CD4-positive, alpha-beta T cell (primary cell): ENCODE measurements at regions not wholly inside any gene's neighbourhood (a gene's known extent, or its start where the extent isn't known, plus 50 kb on each side); places are given as distances from the start of the nearest gene placed in this dataset.

ENCODE experiments used
- ATAC-seq: fragments of 200-7000 bp; cut with Tn5 transposase; one replicate; pipeline ENCODE4 v1.10.0; 2022; ENCODE audit warnings: mild to moderate bottlenecking; ENCODE audit not compliant: poor library complexity
- CTCF ChIA-PET: fragments of 350-600 bp; sonication (Branson Sonifier 250); formaldehyde crosslinking; loops from one replicate; lab custom pipeline; 2021; ENCODE audit warnings: antibody characterized with exemption, inconsistent platforms; lab: Charles Lee
- POLR2A ChIA-PET: fragments of 350-600 bp; sonication (Branson Sonifier 250); formaldehyde crosslinking; loops from one replicate; lab custom pipeline; 2021; ENCODE audit warnings: antibody characterized with exemption, inconsistent platforms; lab: Charles Lee
- DNase-seq, 14 experiments: peaks; one replicate each; pipeline ENCODE4 v3.0.0-alpha.2; 2013 to 2020; ENCODE audit warnings: mixed read lengths in 2 of 14
- H3K27ac ChIP-seq, 2 donors: one replicate each; pipeline versions ENCODE4 v1.5.1 to v1.7.0; 2013; ENCODE audit warnings: low read length in 2 of 2, low read depth in 1 of 2, mild to moderate bottlenecking in 1 of 2
- H3K27me3 ChIP-seq, 2 experiments: 1 replicate in 1 of 2; 2 replicates in 1 of 2; pipeline versions ENCODE4 v1.6.1 to v1.7.0; 2013; ENCODE audit warnings: low read length in 2 of 2, control low read depth in 1 of 2, mild to moderate bottlenecking in 1 of 2, moderate library complexity in 1 of 2; ENCODE audit not compliant: insufficient read depth in 2 of 2, control insufficient read depth in 1 of 2
- H3K36me3 ChIP-seq: one replicate; pipeline ENCODE4 v1.6.1; 2013; ENCODE audit warnings: low read length, control low read depth; ENCODE audit not compliant: insufficient read depth
- H3K4me1 ChIP-seq: one replicate; pipeline ENCODE4 v1.6.1; 2013; ENCODE audit warnings: low read length, control low read depth; ENCODE audit not compliant: insufficient read depth
- H3K4me3 ChIP-seq: one replicate; pipeline ENCODE4 v1.5.1; 2013; ENCODE audit warnings: mild to moderate bottlenecking, low read length, moderate library complexity
- H3K9me3 ChIP-seq, 2 experiments: 1 replicate in 1 of 2; 2 replicates in 1 of 2; pipeline versions ENCODE4 v1.6.1 to v1.7.0; 2013; ENCODE audit warnings: low read length in 2 of 2, mild to moderate bottlenecking in 2 of 2, control low read depth in 1 of 2, moderate library complexity in 1 of 2; ENCODE audit not compliant: control insufficient read depth in 1 of 2, insufficient read depth in 1 of 2
- H3K27ac Mint-ChIP-seq: one replicate; pipeline ENCODE4 v1.8.0; 2020; ENCODE audit warnings: mixed read lengths
- H3K27me3 Mint-ChIP-seq: one replicate; pipeline ENCODE4 v1.8.0; 2021; ENCODE audit warnings: mixed read lengths
- H3K36me3 Mint-ChIP-seq: one replicate; pipeline ENCODE4 v1.8.0; 2021; ENCODE audit warnings: low read depth, mixed read lengths
- H3K4me1 Mint-ChIP-seq: one replicate; pipeline ENCODE4 v1.8.0; 2021; ENCODE audit warnings: low read depth, mixed read lengths
- H3K4me3 Mint-ChIP-seq: one replicate; pipeline ENCODE4 v1.8.0; 2020; ENCODE audit warnings: mild to moderate bottlenecking, mixed read lengths
- H3K9me3 Mint-ChIP-seq: one replicate; pipeline ENCODE4 v1.8.0; 2020; ENCODE audit warnings: mixed read lengths
- CTCF ChIP-seq: fragments of 200-600 bp; IDR thresholded peaks from one replicate; pipeline ENCODE4 v1.8.0; 2022; ENCODE audit warnings: antibody characterized with exemption, mild to moderate bottlenecking
- intact Hi-C, 2 experiments: fragments of 100-400 bp; cut with DNase I in 1 of 2; cut with micrococcal nuclease in 1 of 2; formaldehyde crosslinking; loops; one replicate each; pipeline versions ENCODE4 v1.15.1 to v1.9.0; 2023 to 2025; cut with DNase I, micrococcal nuclease

- Mint-ChIP-seq H3K4me1 (peaks cover 43% of the 10 kb centered on the region), H3K9me3 (no peaks in the 10 kb centered on the region), H3K27ac (no peak overlapping the region), H3K4me3 (no peak overlapping the region), H3K36me3 (no peaks in the 10 kb centered on the region), H3K27me3 (no peaks in the 10 kb centered on the region)
- intact Hi-C loops: no loop called here
- DNase-seq (no peak), ATAC-seq (no peak)
- Histone ChIP-seq H3K27me3 (no peaks in the 10 kb centered on the region), H3K4me3 (no peak overlapping the region), H3K27ac (no peak overlapping the region), H3K9me3 (no peaks in the 10 kb centered on the region), H3K36me3 (no peaks in the 10 kb centered on the region), H3K4me1 (peaks cover 6% of the 10 kb centered on the region)
- CTCF ChIA-PET: no interaction called here
- POLR2A ChIA-PET: no interaction called here
- no peak for TF ChIP-seq CTCF
Observed at GRCh38 chr4:123596805-123597204, 200.2 kb downstream of the SPRY1 start.

GRCh38 chr4:123597586-123597985 is 201.0 kb downstream of the SPRY1 start:
- ChIA-PET CTCF (no interaction called here), POLR2A (no interaction called here)
- no peak overlapping the region for H3K4me3 Mint-ChIP-seq
- TF ChIP-seq CTCF: no peak
- Histone ChIP-seq H3K9me3 (no peaks in the 10 kb centered on the region), H3K27me3 (no peaks in the 10 kb centered on the region), H3K27ac (no peak overlapping the region), H3K4me1 (peaks cover 6% of the 10 kb centered on the region), H3K36me3 (no peaks in the 10 kb centered on the region), H3K4me3 (no peak overlapping the region)
- intact Hi-C loops: no loop called here
- no peaks in the 10 kb centered on the region for H3K9me3 Mint-ChIP-seq
- no peak for DNase-seq
- no peaks in the 10 kb centered on the region for H3K27me3 Mint-ChIP-seq
- no peak overlapping the region for H3K27ac Mint-ChIP-seq
- H3K4me1 Mint-ChIP-seq: peaks cover 50% of the 10 kb centered on the region
- no peak for ATAC-seq
- H3K36me3 Mint-ChIP-seq: no peaks in the 10 kb centered on the region

- no peak for TF ChIP-seq CTCF
Observed at GRCh38 chr4:123598331-123598730, 201.7 kb downstream of the SPRY1 start.

More at GRCh38 chr4:123598331-123598730, 201.7 kb downstream of the SPRY1 start:
- Mint-ChIP-seq H3K27ac (no peak overlapping the region), H3K27me3 (no peaks in the 10 kb centered on the region), H3K4me1 (peaks cover 49% of the 10 kb centered on the region), H3K4me3 (no peak overlapping the region), H3K36me3 (no peaks in the 10 kb centered on the region), H3K9me3 (no peaks in the 10 kb centered on the region)
- DNase-seq (no peak), ATAC-seq (no peak)
- ChIA-PET POLR2A (no interaction called here), CTCF (no interaction called here)
- Histone ChIP-seq H3K9me3 (no peaks in the 10 kb centered on the region), H3K27me3 (no peaks in the 10 kb centered on the region), H3K4me3 (no peak overlapping the region), H3K4me1 (peaks cover 11% of the 10 kb centered on the region), H3K27ac (no peak overlapping the region), H3K36me3 (no peaks in the 10 kb centered on the region)
- intact Hi-C loops: no loop called here
